ENCODE measurements at regions not wholly inside any gene's neighbourhood (a gene's known extent, or its start where the extent isn't known, plus 50 kb on each side); places are given as distances from the start of the nearest gene placed in this dataset.

GRCh38 chr6:21536280-21536766 is 57.2 kb upstream of the SOX4 start:
- no peak overlapping the region for H3K27ac Mint-ChIP-seq (ENCODE audit: unreplicated experiment)
- DNase-seq = no peak
- H3K36me3 Mint-ChIP-seq (ENCODE audit: insufficient read depth, unreplicated experiment) = no peaks in the 10 kb centered on the region
- no TSS peak for BruUV-seq (replicated peaks)
- no peak for TF ChIP-seq CTCF (IDR thresholded peaks at IDR 0.05; ENCODE audit: unreplicated experiment)
- CTCF ChIA-PET = no interaction called here
- intact Hi-C loops (cut with micrococcal nuclease; ENCODE audit: unreplicated experiment) = no loop called here
- H3K27me3 Mint-ChIP-seq (ENCODE audit: unreplicated experiment) = no peaks in the 10 kb centered on the region
- H3K4me3 Mint-ChIP-seq (ENCODE audit: low read depth, unreplicated experiment) = no peak overlapping the region
- peaks cover 6% of the 10 kb centered on the region for H3K4me1 Mint-ChIP-seq (ENCODE audit: low read depth, unreplicated experiment)
- no peaks in the 10 kb centered on the region for H3K9me3 Mint-ChIP-seq (ENCODE audit: low read depth, unreplicated experiment)

GRCh38 chr6:21537637-21538036 is 55.9 kb upstream of the SOX4 start:
- no TSS peak for BruUV-seq (replicated peaks)
- peaks cover 6% of the 10 kb centered on the region for H3K4me1 Mint-ChIP-seq (ENCODE audit: low read depth, unreplicated experiment)
- H3K9me3 Mint-ChIP-seq (ENCODE audit: low read depth, unreplicated experiment) = no peaks in the 10 kb centered on the region
- no peak for TF ChIP-seq CTCF (IDR thresholded peaks at IDR 0.05; ENCODE audit: unreplicated experiment)
- intact Hi-C loops (cut with micrococcal nuclease; ENCODE audit: unreplicated experiment) = no loop called here
- no peak for DNase-seq
- H3K27ac Mint-ChIP-seq (ENCODE audit: unreplicated experiment) = no peak overlapping the region
- CTCF ChIA-PET = interaction anchor here (0.7 kb wide), 1 partner anchor 26 kb away, joined by 4 read pairs; no protein-coding TSS in a partner anchor
- no peaks in the 10 kb centered on the region for H3K27me3 Mint-ChIP-seq (ENCODE audit: unreplicated experiment)
- no peaks in the 10 kb centered on the region for H3K36me3 Mint-ChIP-seq (ENCODE audit: insufficient read depth, unreplicated experiment)
- no peak overlapping the region for H3K4me3 Mint-ChIP-seq (ENCODE audit: low read depth, unreplicated experiment)

GRCh38 chr6:21538186-21538798 is 55.3 kb upstream of the SOX4 start:
- no TSS peak for BruUV-seq (replicated peaks)
- H3K4me3 Mint-ChIP-seq (ENCODE audit: low read depth, unreplicated experiment) = no peak overlapping the region
- CTCF ChIA-PET = interaction anchor here (0.7 to 0.8 kb wide), 2 partner anchors 11 to 26 kb away, joined by 4 read pairs; no protein-coding TSS in a partner anchor

GRCh38 chr6:21539621-21540100 is 53.9 kb upstream of the SOX4 start:
- CTCF ChIA-PET = no interaction called here
- TF ChIP-seq CTCF (IDR thresholded peaks at IDR 0.05; ENCODE audit: unreplicated experiment) = no peak
- H3K4me1 Mint-ChIP-seq (ENCODE audit: low read depth, unreplicated experiment) = peaks cover 6% of the 10 kb centered on the region
- H3K27ac Mint-ChIP-seq (ENCODE audit: unreplicated experiment) = no peak overlapping the region
- no peak overlapping the region for H3K4me3 Mint-ChIP-seq (ENCODE audit: low read depth, unreplicated experiment)
- H3K27me3 Mint-ChIP-seq (ENCODE audit: unreplicated experiment) = no peaks in the 10 kb centered on the region
- no TSS peak for BruUV-seq (replicated peaks)
- H3K9me3 Mint-ChIP-seq (ENCODE audit: low read depth, unreplicated experiment) = peaks cover 4% of the 10 kb centered on the region
- no peaks in the 10 kb centered on the region for H3K36me3 Mint-ChIP-seq (ENCODE audit: insufficient read depth, unreplicated experiment)
- no peak for DNase-seq
- intact Hi-C loops (cut with micrococcal nuclease; ENCODE audit: unreplicated experiment) = no loop called here

More at GRCh38 chr6:21538186-21538798, 55.3 kb upstream of the SOX4 start:
- H3K36me3 Mint-ChIP-seq (ENCODE audit: insufficient read depth, unreplicated experiment) = no peaks in the 10 kb centered on the region
- H3K27ac Mint-ChIP-seq (ENCODE audit: unreplicated experiment) = no peak overlapping the region
- TF ChIP-seq CTCF (IDR thresholded peaks at IDR 0.05; ENCODE audit: unreplicated experiment) = no peak
- H3K27me3 Mint-ChIP-seq (ENCODE audit: unreplicated experiment) = no peaks in the 10 kb centered on the region
- no peaks in the 10 kb centered on the region for H3K9me3 Mint-ChIP-seq (ENCODE audit: low read depth, unreplicated experiment)
- H3K4me1 Mint-ChIP-seq (ENCODE audit: low read depth, unreplicated experiment) = peaks cover 6% of the 10 kb centered on the region
- intact Hi-C loops (cut with micrococcal nuclease; ENCODE audit: unreplicated experiment) = no loop called here
- no peak for DNase-seq
